OCI-LY7 (cell line): ENCODE measurements at regions not wholly inside any gene's neighbourhood (a gene's known extent, or its start where the extent isn't known, plus 50 kb on each side); places are given as distances from the start of the nearest gene placed in this dataset.

Source experiments
- BruUV-seq: library from RNA; stranded (reverse); fragments of 400-500 nt; replicated peaks from 2 replicates; lab custom pipeline; 2021; lab: Mats Ljungman, UMichigan
- CTCF ChIA-PET: fragments of 300-600 bp; sonication (Branson Sonifier 250); formaldehyde crosslinking; loops from one replicate; lab custom pipeline; 2022; ENCODE audit warnings: antibody characterized with exemption; ENCODE audit not compliant: unreplicated experiment; lab: Charles Lee
- POLR2A ChIA-PET: fragments of 300-600 bp; sonication (Branson Sonifier 250); formaldehyde crosslinking; loops from one replicate; lab custom pipeline; 2022; ENCODE audit warnings: antibody characterized with exemption; lab: Charles Lee
- DNase-seq: peaks from one replicate; pipeline ENCODE4 v3.0.0-alpha.2; 2015; ENCODE audit warnings: low spot score
- H2AFZ ChIP-seq: fragments of 200-600 bp; sonication (generic), shearing (Covaris generic); 2 replicates; pipeline ENCODE4 v1.6.1; 2014; ENCODE audit warnings: mild to moderate bottlenecking, antibody characterized with exemption, low read length, moderate library complexity
- H3K27ac ChIP-seq: fragments of 200-600 bp; sonication (generic); 2 replicates; pipeline ENCODE4 v1.5.1; 2014; ENCODE audit warnings: mixed run types, low read depth, mild to moderate bottlenecking, moderate library complexity, low read length, inconsistent platforms; ENCODE audit not compliant: poor library complexity, severe bottlenecking
- H3K36me3 ChIP-seq: fragments of 200-600 bp; sonication (generic); 2 replicates; pipeline ENCODE4 v1.6.1; 2014; ENCODE audit warnings: mild to moderate bottlenecking, antibody characterized with exemption, low read length, moderate library complexity, mixed read lengths; ENCODE audit not compliant: insufficient read depth
- H3K4me1 ChIP-seq: fragments of 200-600 bp; sonication (generic); 2 replicates; pipeline ENCODE4 v1.5.1; 2014; ENCODE audit warnings: mild to moderate bottlenecking, low read length; ENCODE audit not compliant: insufficient read depth, poor library complexity, severe bottlenecking
- H3K4me2 ChIP-seq: fragments of 200-600 bp; sonication (generic); 2 replicates; pipeline ENCODE4 v1.6.1; 2014; ENCODE audit warnings: mild to moderate bottlenecking, low read length
- H3K4me3 ChIP-seq: fragments of 200-600 bp; sonication (generic); 2 replicates; pipeline ENCODE4 v1.5.1; 2014; ENCODE audit warnings: mild to moderate bottlenecking, low read depth, low read length; ENCODE audit not compliant: poor library complexity, severe bottlenecking
- H3K79me2 ChIP-seq: fragments of 200-600 bp; sonication (generic); 2 replicates; pipeline ENCODE4 v1.6.1; 2016; ENCODE audit warnings: low read depth, mild to moderate bottlenecking, low read length, moderate library complexity, mixed read lengths; ENCODE audit not compliant: insufficient read depth
- H3K9me2 ChIP-seq: fragments of 200-600 bp; sonication (generic); 2 replicates; pipeline ENCODE4 v1.6.1; 2016; ENCODE audit warnings: mild to moderate bottlenecking, low read length, mixed read lengths; ENCODE audit not compliant: insufficient read depth
- H3K9me3 ChIP-seq: fragments of 200-600 bp; sonication (generic); 2 replicates; pipeline ENCODE4 v1.6.1; 2014; ENCODE audit warnings: mild to moderate bottlenecking, mixed run types, low read length, mixed read lengths
- H4K20me1 ChIP-seq: fragments of 200-600 bp; sonication (generic); 2 replicates; pipeline ENCODE4 v1.6.1; 2014; ENCODE audit warnings: mild to moderate bottlenecking, antibody characterized with exemption, low read length, moderate library complexity, mixed read lengths; ENCODE audit not compliant: insufficient read depth
- EZH2phosphoT487 ChIP-seq: fragments of 200-600 bp; sonication (generic); IDR thresholded peaks from 2 replicates; pipeline ENCODE4 v1.6.1; 2018; ENCODE audit warnings: low read depth, borderline replicate concordance, mild to moderate bottlenecking, mixed run types, antibody characterized with exemption, low read length, moderate library complexity, mixed read lengths
- intact Hi-C: fragments of 100-400 bp; cut with micrococcal nuclease; formaldehyde crosslinking; loops from one replicate; pipeline ENCODE4 v1.10.0; 2022; ENCODE audit not compliant: unreplicated experiment
- TF ChIP-seq, protein P1 (sequence below): fragments of 200-600 bp; sonication (generic); conservative IDR thresholded peaks from 2 replicates; pipeline ENCODE4 v1.5.1; 2014; ENCODE audit warnings: mild to moderate bottlenecking, antibody characterized with exemption, low read length, moderate library complexity, mixed read lengths

DNA sequence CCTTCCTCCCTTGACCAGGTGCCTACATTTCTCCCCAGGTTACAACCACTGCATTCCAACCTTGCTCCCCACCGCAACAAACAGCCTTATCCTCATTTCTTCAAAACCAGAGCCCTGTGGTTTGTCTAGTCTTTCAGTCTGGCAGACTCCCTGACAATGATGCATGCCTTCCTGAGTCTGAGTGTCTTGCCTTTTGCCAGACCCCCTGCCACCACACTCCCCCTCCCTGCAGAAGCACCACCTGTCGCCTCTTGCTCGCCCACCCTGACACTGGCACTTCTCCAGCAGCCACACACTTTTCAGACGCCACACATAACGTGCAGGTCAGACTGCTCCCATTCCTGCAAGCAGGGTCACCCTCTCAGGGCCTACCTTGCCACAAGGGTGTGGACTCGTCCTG, 349.2 kb upstream of the NOCT start:
- Histone ChIP-seq H2AFZ (no peak overlapping the region), H3K36me3 (no peaks in the 10 kb centered on the region), H3K79me2 (no peaks in the 10 kb centered on the region), H3K4me1 (no peaks in the 10 kb centered on the region), H3K9me3 (no peaks in the 10 kb centered on the region), H3K9me2 (no peaks in the 10 kb centered on the region), H4K20me1 (no peaks in the 10 kb centered on the region), H3K4me2 (no peak overlapping the region), H3K4me3 (no peak overlapping the region), H3K27ac (no peak overlapping the region)
- BruUV-seq = no TSS peak
- TF ChIP-seq, protein P1, sequence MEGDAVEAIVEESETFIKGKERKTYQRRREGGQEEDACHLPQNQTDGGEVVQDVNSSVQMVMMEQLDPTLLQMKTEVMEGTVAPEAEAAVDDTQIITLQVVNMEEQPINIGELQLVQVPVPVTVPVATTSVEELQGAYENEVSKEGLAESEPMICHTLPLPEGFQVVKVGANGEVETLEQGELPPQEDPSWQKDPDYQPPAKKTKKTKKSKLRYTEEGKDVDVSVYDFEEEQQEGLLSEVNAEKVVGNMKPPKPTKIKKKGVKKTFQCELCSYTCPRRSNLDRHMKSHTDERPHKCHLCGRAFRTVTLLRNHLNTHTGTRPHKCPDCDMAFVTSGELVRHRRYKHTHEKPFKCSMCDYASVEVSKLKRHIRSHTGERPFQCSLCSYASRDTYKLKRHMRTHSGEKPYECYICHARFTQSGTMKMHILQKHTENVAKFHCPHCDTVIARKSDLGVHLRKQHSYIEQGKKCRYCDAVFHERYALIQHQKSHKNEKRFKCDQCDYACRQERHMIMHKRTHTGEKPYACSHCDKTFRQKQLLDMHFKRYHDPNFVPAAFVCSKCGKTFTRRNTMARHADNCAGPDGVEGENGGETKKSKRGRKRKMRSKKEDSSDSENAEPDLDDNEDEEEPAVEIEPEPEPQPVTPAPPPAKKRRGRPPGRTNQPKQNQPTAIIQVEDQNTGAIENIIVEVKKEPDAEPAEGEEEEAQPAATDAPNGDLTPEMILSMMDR = no peak
- no peak for TF ChIP-seq EZH2phosphoT487
- CTCF ChIA-PET = no interaction called here
- DNase-seq = no peak
- POLR2A ChIA-PET = interaction anchor here (1.1 kb wide), 1 partner anchor 11 kb away, joined by 4 read pairs; no protein-coding TSS in a partner anchor
- intact Hi-C loops = no loop called here

DNA sequence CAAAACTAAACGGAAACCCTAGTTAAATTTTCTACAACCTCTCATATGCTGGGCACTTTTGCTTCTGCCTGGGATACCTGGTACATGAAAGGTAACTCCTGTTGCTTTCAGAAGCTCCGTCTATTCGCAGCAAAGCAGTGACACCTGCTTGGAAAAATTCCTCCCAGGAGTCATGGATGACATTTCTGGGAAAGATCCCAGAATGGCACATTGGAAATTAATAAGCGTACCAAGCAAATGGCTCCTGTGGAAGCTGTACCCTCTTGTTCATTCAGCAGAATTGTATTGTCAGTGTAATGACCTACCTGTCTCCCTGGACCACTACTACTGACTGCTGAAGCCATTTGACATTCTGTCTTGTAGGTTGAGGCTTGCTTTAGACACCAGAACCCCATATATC, 349.7 kb upstream of the NOCT start:
- Histone ChIP-seq H3K4me1 (no peaks in the 10 kb centered on the region), H3K9me3 (no peaks in the 10 kb centered on the region), H3K27ac (no peak overlapping the region), H3K4me2 (no peak overlapping the region), H4K20me1 (no peaks in the 10 kb centered on the region), H3K79me2 (no peaks in the 10 kb centered on the region), H3K9me2 (no peaks in the 10 kb centered on the region), H2AFZ (no peak overlapping the region), H3K36me3 (no peaks in the 10 kb centered on the region), H3K4me3 (no peak overlapping the region)
- no TSS peak for BruUV-seq
- TF ChIP-seq, protein P1 = no peak
- TF ChIP-seq EZH2phosphoT487 = no peak
- ChIA-PET CTCF (no interaction called here), POLR2A (interaction anchor here (1.1 kb wide), 1 partner anchor 10 kb away, joined by 4 read pairs; no protein-coding TSS in a partner anchor)
- no peak for DNase-seq
- intact Hi-C loops = no loop called here

DNA sequence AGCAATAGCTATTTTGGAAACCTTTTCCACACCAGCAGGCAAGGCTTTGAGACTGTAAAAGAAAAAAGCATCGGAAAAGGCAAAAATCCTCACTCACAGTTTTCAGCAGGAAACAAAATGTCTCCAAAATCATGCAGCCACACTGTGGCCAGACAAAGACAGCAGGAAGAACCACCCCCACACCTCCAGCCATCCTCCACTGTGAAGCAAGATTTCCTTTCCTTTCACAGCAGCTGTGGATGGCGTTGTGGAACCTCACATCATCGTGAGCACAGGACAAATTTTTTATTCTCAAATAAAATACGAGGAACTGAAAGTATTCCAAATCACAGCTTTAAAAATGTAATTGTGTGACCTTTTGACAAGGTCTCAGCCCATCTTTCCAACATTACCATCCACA, 351.7 kb upstream of the NOCT start:
- Histone ChIP-seq H3K36me3 (no peaks in the 10 kb centered on the region), H3K27ac (no peak overlapping the region), H3K4me2 (no peak overlapping the region), H3K4me3 (no peak overlapping the region), H2AFZ (no peak overlapping the region), H4K20me1 (no peaks in the 10 kb centered on the region), H3K79me2 (no peaks in the 10 kb centered on the region), H3K4me1 (no peaks in the 10 kb centered on the region), H3K9me2 (no peaks in the 10 kb centered on the region), H3K9me3 (no peaks in the 10 kb centered on the region)
- POLR2A ChIA-PET = interaction anchor here (0.6 kb wide), 1 partner anchor 808 kb away, joined by 3 read pairs; no protein-coding TSS in a partner anchor
- CTCF ChIA-PET = no interaction called here
- no peak for DNase-seq
- no peak for TF ChIP-seq EZH2phosphoT487
- TF ChIP-seq, protein P1 = no peak
- intact Hi-C loops = no loop called here
- BruUV-seq = no TSS peak
